ENCODE measurements at regions not wholly inside any gene's neighbourhood (a gene's known extent, or its start where the extent isn't known, plus 50 kb on each side); places are given as distances from the start of the nearest gene placed in this dataset.
"Not testable (repeated sequence)": the region's sequence is repeated elsewhere in the genome, so short reads cannot be mapped to it uniquely, and the experiment has no call there.

GRCh38 chr5:50330633-50331032 is 110.5 kb downstream of the EMB start:
- not testable (repeated sequence) for TF ChIP-seq NFIC (IDR thresholded peaks at IDR 0.05; ENCODE audit: borderline replicate concordance); USF2 (IDR thresholded peaks at IDR 0.05; ENCODE audit: borderline replicate concordance, low read depth, low read length); JUND (IDR thresholded peaks at IDR 0.05); CTCF (IDR thresholded peaks at IDR 0.05)

Data from SK-N-SH (cell line).